CD14-positive monocyte (primary cell): ENCODE measurements at regions not wholly inside any gene's neighbourhood (a gene's known extent, or its start where the extent isn't known, plus 50 kb on each side); places are given as distances from the start of the nearest gene placed in this dataset.
A peak's percentile ranks its signal among the peaks of the same experiment; 100 is the strongest.

Source experiments
- DNase-seq, 3 donors: peaks; one replicate each; pipeline ENCODE4 v3.0.0-alpha.2; 2011 to 2022
- H2AFZ ChIP-seq: 2 replicates; pipeline ENCODE4 v1.6.0; 2012; ENCODE audit warnings: mild to moderate bottlenecking, low read depth, low read length, inconsistent platforms; ENCODE audit not compliant: insufficient read depth, poor library complexity, severe bottlenecking
- H3K27ac ChIP-seq, 2 donors: 1 replicate in 1 of 2; 2 replicates in 1 of 2; pipeline ENCODE4 v1.5.1; 2012 to 2013; ENCODE audit warnings: low read length in 2 of 2, control low read depth in 1 of 2, inconsistent platforms in 1 of 2, low read depth in 1 of 2, mild to moderate bottlenecking in 1 of 2
- H3K27me3 ChIP-seq, 2 donors: one replicate each; pipeline versions ENCODE4 v1.6.0 to v1.6.1; 2011 to 2013; ENCODE audit warnings: low read length in 2 of 2; ENCODE audit not compliant: control insufficient read depth in 2 of 2, insufficient read depth in 2 of 2
- H3K36me3 ChIP-seq, 2 donors: replicated peaks in 1 of 2; 1 replicate in 1 of 2; 2 replicates in 1 of 2; pipeline versions ENCODE4 v1.5.1 to v1.6.1; 2012 to 2013; ENCODE audit warnings: low read length in 2 of 2, control low read depth in 1 of 2, inconsistent platforms in 1 of 2, mild to moderate bottlenecking in 1 of 2; ENCODE audit not compliant: insufficient read depth in 2 of 2, control insufficient read depth in 1 of 2
- H3K4me1 ChIP-seq, 2 donors: 1 replicate in 1 of 2; 2 replicates in 1 of 2; pipeline versions ENCODE4 v1.5.1 to v1.6.1; 2012 to 2013; ENCODE audit warnings: low read length in 2 of 2, control low read depth in 1 of 2, inconsistent platforms in 1 of 2, mild to moderate bottlenecking in 1 of 2, moderate library complexity in 1 of 2; ENCODE audit not compliant: insufficient read depth in 2 of 2, control insufficient read depth in 1 of 2
- H3K4me2 ChIP-seq: replicated peaks from 2 replicates; pipeline ENCODE3; 2012; ENCODE audit warnings: low read length, moderate library complexity, mild to moderate bottlenecking; ENCODE audit not compliant: poor library complexity, severe bottlenecking; ENCODE audit errors: extremely low read depth
- H3K4me3 ChIP-seq, 3 experiments: fragments of 200-600 bp in 1 of 3; sonication (generic) in 1 of 3; replicated peaks in 1 of 3; 1 replicate in 2 of 3; 2 replicates in 1 of 3; pipeline ENCODE4 v1.5.1; 2011 to 2013; ENCODE audit warnings: low read length in 3 of 3, mild to moderate bottlenecking in 3 of 3, control low read depth in 2 of 3, low read depth in 2 of 3, inconsistent platforms in 1 of 3, moderate library complexity in 1 of 3
- H3K79me2 ChIP-seq: 2 replicates; pipeline ENCODE4 v1.6.0; 2012; ENCODE audit warnings: mild to moderate bottlenecking, control low read depth, inconsistent platforms, low read length, moderate library complexity; ENCODE audit not compliant: insufficient read depth
- H3K9ac ChIP-seq: 2 replicates; pipeline ENCODE4 v1.6.0; 2017; ENCODE audit warnings: low read length, mild to moderate bottlenecking; ENCODE audit not compliant: insufficient read depth, poor library complexity, severe bottlenecking
- H3K9me3 ChIP-seq, 2 donors: replicated peaks in 1 of 2; 1 replicate in 1 of 2; 2 replicates in 1 of 2; pipeline versions ENCODE4 v1.5.1 to v1.6.1; 2012 to 2013; ENCODE audit warnings: low read length in 2 of 2, control low read depth in 1 of 2; ENCODE audit not compliant: control insufficient read depth in 1 of 2, insufficient read depth in 1 of 2
- H4K20me1 ChIP-seq: 2 replicates; pipeline ENCODE4 v1.6.0; 2012; ENCODE audit warnings: mild to moderate bottlenecking, low read length, control low read depth, moderate library complexity; ENCODE audit not compliant: insufficient read depth
- H3K27ac Mint-ChIP-seq, 7 donors: one replicate each; pipeline ENCODE4 v1.8.0; 2020; ENCODE audit warnings: mild to moderate bottlenecking in 7 of 7, mixed read lengths in 7 of 7, moderate library complexity in 6 of 7, inconsistent platforms in 2 of 7
- H3K27me3 Mint-ChIP-seq, 3 donors: one replicate each; pipeline ENCODE4 v1.8.0; 2021 to 2022; ENCODE audit warnings: low read depth in 3 of 3, mild to moderate bottlenecking in 3 of 3, mixed read lengths in 3 of 3, moderate library complexity in 3 of 3, inconsistent platforms in 1 of 3
- H3K36me3 Mint-ChIP-seq, 2 donors: one replicate each; pipeline ENCODE4 v1.8.0; 2020; ENCODE audit warnings: mixed read lengths in 2 of 2, inconsistent platforms in 1 of 2, mild to moderate bottlenecking in 1 of 2
- H3K4me1 Mint-ChIP-seq: one replicate; pipeline ENCODE4 v1.8.0; 2020; ENCODE audit warnings: mild to moderate bottlenecking, mixed read lengths
- H3K4me3 Mint-ChIP-seq, 2 donors: one replicate each; pipeline ENCODE4 v1.8.0; 2020; ENCODE audit warnings: mild to moderate bottlenecking in 2 of 2, mixed read lengths in 2 of 2, moderate library complexity in 1 of 2
- H3K9me3 Mint-ChIP-seq, 7 donors: one replicate each; pipeline ENCODE4 v1.8.0; 2020 to 2022; ENCODE audit warnings: mixed read lengths in 7 of 7, mild to moderate bottlenecking in 6 of 7, moderate library complexity in 6 of 7, inconsistent platforms in 2 of 7
- WGBS: methylation state at CpG from one replicate; pipeline ENCODE4 v1.1.5; 2013; ENCODE audit warnings: missing lambda C conversion rate; ENCODE audit not compliant: insufficient coverage; 5-methylcytosine and 5-hydroxymethylcytosine counted together
- intact Hi-C, 2 donors: fragments of 100-400 bp; cut with micrococcal nuclease; formaldehyde crosslinking; loops; one replicate each; pipeline versions ENCODE4 v1.15.0 to v1.15.1; 2023
- TF ChIP-seq, protein P1 (sequence below): fragments of 200-600 bp; IDR thresholded peaks from one replicate; pipeline ENCODE4 v1.8.0; 2022; ENCODE audit warnings: antibody characterized with exemption, mild to moderate bottlenecking

DNA sequence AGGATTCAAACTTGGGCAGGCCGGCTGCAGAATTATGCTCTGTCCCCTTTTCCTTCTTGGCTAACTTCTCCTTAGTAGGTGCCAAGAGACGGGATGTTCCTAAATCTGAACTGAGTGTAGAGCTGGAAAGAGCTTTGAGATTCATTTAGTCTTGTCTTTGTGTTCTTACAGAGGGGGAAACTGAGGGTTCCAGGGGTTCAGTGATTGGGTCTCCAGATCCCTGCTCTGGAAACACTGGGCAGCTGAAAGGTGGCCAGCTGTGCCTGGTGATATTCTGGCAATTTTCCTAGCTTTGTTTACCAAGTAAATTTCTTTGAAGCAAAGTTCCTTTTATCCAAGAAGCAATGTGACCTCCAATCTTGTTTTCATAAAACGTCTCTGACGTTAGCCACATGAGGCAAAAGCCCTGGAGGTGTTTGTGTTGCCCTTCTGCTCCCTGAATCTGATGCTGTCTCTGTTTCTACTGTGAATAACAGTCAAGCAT lies 288.7 kb downstream of the ZSWIM6 start:
- H3K27ac ChIP-seq: no peak overlapping the region
- H3K36me3 ChIP-seq: no peaks in the 10 kb centered on the region
- H3K79me2 ChIP-seq: no peaks in the 10 kb centered on the region
- H3K27me3 ChIP-seq: peaks cover 4 to 7% of the 10 kb centered on the region in 2 donors
- H3K4me3 ChIP-seq: no peak overlapping the region
- H3K9me3 ChIP-seq: no peaks in the 10 kb centered on the region
- intact Hi-C loops: no loop called here
- peaks cover 9 to 14% of the 10 kb centered on the region in 2 donors for H3K4me1 ChIP-seq
- Mint-ChIP-seq H3K27ac (no peak overlapping the region), H3K36me3 (no peaks in the 10 kb centered on the region), H3K9me3 (no peaks in the 10 kb centered on the region), H3K4me1 (peaks cover 15% of the 10 kb centered on the region), H3K4me3 (no peak overlapping the region), H3K27me3 (peaks cover 10 to 18% (median 13%) of the 10 kb centered on the region in 3 donors)
- no peaks in the 10 kb centered on the region for H4K20me1 ChIP-seq
- no peak overlapping the region for H3K9ac ChIP-seq
- no peak overlapping the region for H3K4me2 ChIP-seq
- 100% methylated on average over 3 of the region's 4 CpGs for WGBS
- TF ChIP-seq, protein P1, sequence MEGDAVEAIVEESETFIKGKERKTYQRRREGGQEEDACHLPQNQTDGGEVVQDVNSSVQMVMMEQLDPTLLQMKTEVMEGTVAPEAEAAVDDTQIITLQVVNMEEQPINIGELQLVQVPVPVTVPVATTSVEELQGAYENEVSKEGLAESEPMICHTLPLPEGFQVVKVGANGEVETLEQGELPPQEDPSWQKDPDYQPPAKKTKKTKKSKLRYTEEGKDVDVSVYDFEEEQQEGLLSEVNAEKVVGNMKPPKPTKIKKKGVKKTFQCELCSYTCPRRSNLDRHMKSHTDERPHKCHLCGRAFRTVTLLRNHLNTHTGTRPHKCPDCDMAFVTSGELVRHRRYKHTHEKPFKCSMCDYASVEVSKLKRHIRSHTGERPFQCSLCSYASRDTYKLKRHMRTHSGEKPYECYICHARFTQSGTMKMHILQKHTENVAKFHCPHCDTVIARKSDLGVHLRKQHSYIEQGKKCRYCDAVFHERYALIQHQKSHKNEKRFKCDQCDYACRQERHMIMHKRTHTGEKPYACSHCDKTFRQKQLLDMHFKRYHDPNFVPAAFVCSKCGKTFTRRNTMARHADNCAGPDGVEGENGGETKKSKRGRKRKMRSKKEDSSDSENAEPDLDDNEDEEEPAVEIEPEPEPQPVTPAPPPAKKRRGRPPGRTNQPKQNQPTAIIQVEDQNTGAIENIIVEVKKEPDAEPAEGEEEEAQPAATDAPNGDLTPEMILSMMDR: no peak
- no peak for DNase-seq
- H2AFZ ChIP-seq: no peak overlapping the region

DNA sequence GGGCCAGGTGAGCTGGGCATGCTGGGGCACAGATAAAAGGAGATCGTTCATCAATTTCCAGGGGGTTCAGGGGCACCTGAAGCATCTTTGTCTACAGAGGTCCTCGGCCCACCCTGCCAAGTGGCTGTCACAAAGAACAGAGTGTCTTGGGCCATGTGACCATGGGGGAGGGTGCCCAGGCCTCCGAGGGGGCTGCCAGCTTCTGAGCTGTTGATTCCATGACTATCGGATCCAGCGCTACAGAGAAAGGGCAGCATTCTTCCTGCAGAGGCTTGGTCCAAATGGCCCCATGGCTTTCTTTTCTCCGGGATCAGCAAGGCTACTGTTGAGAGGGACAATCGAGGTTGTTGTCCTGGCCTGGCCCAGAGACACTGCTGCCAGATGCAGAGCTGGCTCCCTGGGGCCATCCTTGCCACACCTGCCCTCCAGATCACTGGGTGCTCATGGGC lies 289.2 kb downstream of the ZSWIM6 start:
- TF ChIP-seq, protein P1: no peak
- Histone ChIP-seq H3K4me1 (peaks cover 14 to 15% of the 10 kb centered on the region in 2 donors), H3K4me2 (no peak overlapping the region), H3K27ac (no peak overlapping the region), H3K79me2 (no peaks in the 10 kb centered on the region), H3K27me3 (peaks cover 4 to 7% of the 10 kb centered on the region in 2 donors), H2AFZ (no peak overlapping the region), H3K9ac (no peak overlapping the region), H3K4me3 (no peak overlapping the region), H3K9me3 (no peaks in the 10 kb centered on the region), H4K20me1 (no peaks in the 10 kb centered on the region), H3K36me3 (no peaks in the 10 kb centered on the region)
- H3K4me1 Mint-ChIP-seq: peaks cover 15% of the 10 kb centered on the region
- no peaks in the 10 kb centered on the region for H3K36me3 Mint-ChIP-seq
- H3K4me3 Mint-ChIP-seq: no peak overlapping the region
- 96% methylated on average over 7 of the region's 7 CpGs for WGBS
- peak overlapping the region in 1 of 7 donors; percentile 25 for H3K27ac Mint-ChIP-seq
- H3K27me3 Mint-ChIP-seq: peaks cover 10 to 22% (median 11%) of the 10 kb centered on the region in 3 donors
- H3K9me3 Mint-ChIP-seq: no peaks in the 10 kb centered on the region
- no peak for DNase-seq
- intact Hi-C loops: no loop called here
